Natural killer cell (primary cell): ENCODE measurements at regions not wholly inside any gene's neighbourhood (a gene's known extent, or its start where the extent isn't known, plus 50 kb on each side); places are given as distances from the start of the nearest gene placed in this dataset.

Source experiments
- ATAC-seq, 3 donors: fragments of 150-1000 bp in 2 of 3; fragments of 200-7000 bp in 1 of 3; cut with Tn5 transposase; 1 replicate in 1 of 3; 2 replicates in 2 of 3; pipeline ENCODE4 v1.10.0; 2021; ENCODE audit warnings: mild to moderate bottlenecking in 2 of 3, moderate library complexity in 2 of 3
- DNase-seq, 2 donors: peaks; one replicate each; pipeline versions ENCODE4 v3.0.0 to v3.0.0-alpha.2; 2013 to 2021; ENCODE audit warnings: mixed read lengths in 1 of 2
- H3K27ac ChIP-seq: one replicate; pipeline ENCODE4 v1.5.1; 2013; ENCODE audit warnings: mild to moderate bottlenecking, low read length
- H3K27me3 ChIP-seq: one replicate; pipeline ENCODE4 v1.6.1; 2013; ENCODE audit warnings: low read length; ENCODE audit not compliant: control insufficient read depth, insufficient read depth
- H3K36me3 ChIP-seq: one replicate; pipeline ENCODE4 v1.6.1; 2013; ENCODE audit warnings: low read length; ENCODE audit not compliant: control insufficient read depth, insufficient read depth
- H3K4me1 ChIP-seq: one replicate; pipeline ENCODE4 v1.6.1; 2013; ENCODE audit warnings: low read length; ENCODE audit not compliant: control insufficient read depth, insufficient read depth
- H3K4me3 ChIP-seq: one replicate; pipeline ENCODE4 v1.5.1; 2013; ENCODE audit warnings: low read length
- H3K9me3 ChIP-seq: one replicate; pipeline ENCODE4 v1.6.1; 2013; ENCODE audit warnings: low read length; ENCODE audit not compliant: control insufficient read depth, insufficient read depth
- H3K27ac Mint-ChIP-seq, 2 donors: one replicate each; pipeline ENCODE4 v1.8.0; 2022; ENCODE audit warnings: mild to moderate bottlenecking in 2 of 2, mixed read lengths in 2 of 2, moderate library complexity in 1 of 2
- H3K27me3 Mint-ChIP-seq, 2 donors: one replicate each; pipeline ENCODE4 v1.8.0; 2022; ENCODE audit warnings: low read depth in 2 of 2, mixed read lengths in 2 of 2
- H3K36me3 Mint-ChIP-seq: one replicate; pipeline ENCODE4 v1.8.0; 2022; ENCODE audit warnings: mixed read lengths
- H3K4me1 Mint-ChIP-seq, 2 donors: one replicate each; pipeline ENCODE4 v1.8.0; 2022; ENCODE audit warnings: mixed read lengths in 2 of 2
- H3K4me3 Mint-ChIP-seq: one replicate; pipeline ENCODE4 v1.8.0; 2022; ENCODE audit warnings: mild to moderate bottlenecking, moderate library complexity, mixed read lengths
- H3K9me3 Mint-ChIP-seq, 2 donors: one replicate each; pipeline ENCODE4 v1.8.0; 2022; ENCODE audit warnings: mixed read lengths in 2 of 2
- WGBS: methylation state at CpG from one replicate; pipeline ENCODE4 v1.1.7; 2013; ENCODE audit warnings: missing lambda C conversion rate; ENCODE audit not compliant: insufficient coverage; 5-methylcytosine and 5-hydroxymethylcytosine counted together
- intact Hi-C: fragments of 100-400 bp; cut with micrococcal nuclease; formaldehyde crosslinking; loops from one replicate; pipeline ENCODE4 v1.14.2; 2022
- TF ChIP-seq, protein P1 (sequence below): fragments of 200-600 bp; IDR thresholded peaks from one replicate; pipeline ENCODE4 v1.8.0; 2022; ENCODE audit warnings: antibody characterized with exemption

DNA sequence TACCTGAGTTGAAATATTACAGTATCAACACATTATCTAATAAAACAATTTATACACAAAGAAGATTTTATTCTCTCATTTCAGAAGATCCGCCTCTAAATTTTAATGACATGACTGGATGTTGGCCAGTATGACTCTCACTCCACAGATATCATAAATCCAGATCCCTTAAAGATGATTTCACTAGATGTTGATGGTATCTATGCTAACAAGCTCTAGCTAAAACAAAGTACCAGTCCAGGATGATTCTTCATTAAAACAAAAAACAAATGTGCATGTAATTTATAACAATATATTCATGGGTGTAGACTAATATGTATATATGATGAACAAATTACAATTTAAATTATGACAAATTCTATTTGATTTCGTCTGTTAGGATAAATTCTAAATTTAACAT, 708.4 kb downstream of the SATB2 start:
- H3K27ac ChIP-seq: no peak overlapping the region
- no peaks in the 10 kb centered on the region for H3K4me1 Mint-ChIP-seq
- H3K4me3 Mint-ChIP-seq: no peak overlapping the region
- H3K36me3 ChIP-seq: no peaks in the 10 kb centered on the region
- H3K9me3 ChIP-seq: no peaks in the 10 kb centered on the region
- intact Hi-C loops: no loop called here
- TF ChIP-seq, protein P1, sequence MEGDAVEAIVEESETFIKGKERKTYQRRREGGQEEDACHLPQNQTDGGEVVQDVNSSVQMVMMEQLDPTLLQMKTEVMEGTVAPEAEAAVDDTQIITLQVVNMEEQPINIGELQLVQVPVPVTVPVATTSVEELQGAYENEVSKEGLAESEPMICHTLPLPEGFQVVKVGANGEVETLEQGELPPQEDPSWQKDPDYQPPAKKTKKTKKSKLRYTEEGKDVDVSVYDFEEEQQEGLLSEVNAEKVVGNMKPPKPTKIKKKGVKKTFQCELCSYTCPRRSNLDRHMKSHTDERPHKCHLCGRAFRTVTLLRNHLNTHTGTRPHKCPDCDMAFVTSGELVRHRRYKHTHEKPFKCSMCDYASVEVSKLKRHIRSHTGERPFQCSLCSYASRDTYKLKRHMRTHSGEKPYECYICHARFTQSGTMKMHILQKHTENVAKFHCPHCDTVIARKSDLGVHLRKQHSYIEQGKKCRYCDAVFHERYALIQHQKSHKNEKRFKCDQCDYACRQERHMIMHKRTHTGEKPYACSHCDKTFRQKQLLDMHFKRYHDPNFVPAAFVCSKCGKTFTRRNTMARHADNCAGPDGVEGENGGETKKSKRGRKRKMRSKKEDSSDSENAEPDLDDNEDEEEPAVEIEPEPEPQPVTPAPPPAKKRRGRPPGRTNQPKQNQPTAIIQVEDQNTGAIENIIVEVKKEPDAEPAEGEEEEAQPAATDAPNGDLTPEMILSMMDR: no peak
- H3K36me3 Mint-ChIP-seq: no peaks in the 10 kb centered on the region
- H3K9me3 Mint-ChIP-seq: peaks cover 0 to 5% of the 10 kb centered on the region in 2 donors
- H3K27me3 Mint-ChIP-seq: no peaks in the 10 kb centered on the region
- H3K4me3 ChIP-seq: no peak overlapping the region
- no peak overlapping the region for H3K27ac Mint-ChIP-seq
- DNase-seq (no peak), ATAC-seq (no peak)
- whole genome bisulfite sequencing: 83% methylated on average over 1 of the region's 2 CpGs
- H3K27me3 ChIP-seq: no peaks in the 10 kb centered on the region
- H3K4me1 ChIP-seq: no peaks in the 10 kb centered on the region

DNA sequence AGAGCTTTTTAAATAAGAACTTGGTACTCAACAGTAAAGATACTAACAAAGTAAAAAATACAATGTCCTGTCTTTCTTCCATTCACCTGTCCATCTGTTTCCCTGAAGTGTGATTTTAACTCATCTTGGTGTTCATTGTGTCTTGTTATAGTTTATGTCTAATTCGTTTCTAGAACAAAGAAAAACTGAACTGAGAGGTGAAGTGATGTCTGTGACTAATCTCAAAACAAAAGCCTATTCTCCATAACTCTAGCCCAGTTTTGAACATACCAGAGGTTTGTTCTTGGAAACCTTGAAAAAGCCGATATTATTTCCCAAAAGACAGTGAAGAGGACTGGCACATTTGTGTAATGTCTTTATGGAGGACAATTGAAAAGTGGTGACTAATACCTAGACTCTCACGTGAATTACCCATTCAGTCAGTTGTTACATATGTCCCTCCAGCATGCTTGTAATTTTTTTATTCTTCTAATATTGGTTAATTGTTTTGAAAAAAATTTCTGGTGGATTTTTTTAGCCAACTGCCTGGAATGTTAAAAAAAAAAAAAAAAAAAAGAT, 725.8 kb downstream of the SATB2 start:
- H3K27me3 Mint-ChIP-seq: no peaks in the 10 kb centered on the region

DNA sequence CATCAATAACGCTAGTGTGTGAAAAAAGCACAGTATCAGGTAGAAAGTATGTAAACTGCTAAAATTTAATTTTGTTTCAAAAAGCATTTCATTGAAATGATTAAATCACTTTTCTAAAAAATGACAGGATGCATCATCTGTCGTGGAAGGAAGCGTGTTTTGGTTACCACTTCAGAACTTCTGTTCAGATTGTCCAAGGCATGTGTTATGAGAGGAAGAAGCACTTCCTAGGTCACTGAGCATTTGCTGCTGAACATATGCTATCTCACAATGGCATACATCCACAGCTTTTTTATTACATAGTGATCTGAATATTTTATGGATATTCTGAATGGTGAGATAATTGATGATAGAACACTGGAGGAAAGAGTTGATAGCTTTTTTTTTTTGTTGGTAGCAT, 737.5 kb downstream of the SATB2 start:
- Histone ChIP-seq H3K4me3 (no peak overlapping the region), H3K27ac (no peak overlapping the region), H3K27me3 (no peaks in the 10 kb centered on the region), H3K9me3 (no peaks in the 10 kb centered on the region), H3K36me3 (no peaks in the 10 kb centered on the region), H3K4me1 (no peaks in the 10 kb centered on the region)
- intact Hi-C loops: no loop called here
- ATAC-seq: no peak
- no peak for DNase-seq
- TF ChIP-seq, protein P1: no peak
- Mint-ChIP-seq H3K4me3 (no peak overlapping the region), H3K27ac (no peak overlapping the region), H3K36me3 (no peaks in the 10 kb centered on the region), H3K4me1 (no peaks in the 10 kb centered on the region), H3K27me3 (no peaks in the 10 kb centered on the region), H3K9me3 (peaks cover 4 to 9% of the 10 kb centered on the region in 2 donors)
- WGBS: 80% methylated on average over 1 of the region's 3 CpGs

More for the DNA sequence above, 725.8 kb downstream of the SATB2 start:
- no peaks in the 10 kb centered on the region for H3K27me3 ChIP-seq
- Mint-ChIP-seq H3K4me3 (no peak overlapping the region), H3K4me1 (no peaks in the 10 kb centered on the region), H3K27ac (no peak overlapping the region), H3K9me3 (peaks cover 4 to 13% of the 10 kb centered on the region in 2 donors), H3K36me3 (no peaks in the 10 kb centered on the region)
- ATAC-seq (no peak), DNase-seq (no peak)
- TF ChIP-seq, protein P1: no peak
- 50% methylated on average over 1 of the region's 3 CpGs for WGBS
- H3K4me1 ChIP-seq: no peaks in the 10 kb centered on the region
- H3K9me3 ChIP-seq: no peaks in the 10 kb centered on the region
- H3K36me3 ChIP-seq: no peaks in the 10 kb centered on the region
- H3K27ac ChIP-seq: no peak overlapping the region
- H3K4me3 ChIP-seq: no peak overlapping the region
- intact Hi-C loops: no loop called here

DNA sequence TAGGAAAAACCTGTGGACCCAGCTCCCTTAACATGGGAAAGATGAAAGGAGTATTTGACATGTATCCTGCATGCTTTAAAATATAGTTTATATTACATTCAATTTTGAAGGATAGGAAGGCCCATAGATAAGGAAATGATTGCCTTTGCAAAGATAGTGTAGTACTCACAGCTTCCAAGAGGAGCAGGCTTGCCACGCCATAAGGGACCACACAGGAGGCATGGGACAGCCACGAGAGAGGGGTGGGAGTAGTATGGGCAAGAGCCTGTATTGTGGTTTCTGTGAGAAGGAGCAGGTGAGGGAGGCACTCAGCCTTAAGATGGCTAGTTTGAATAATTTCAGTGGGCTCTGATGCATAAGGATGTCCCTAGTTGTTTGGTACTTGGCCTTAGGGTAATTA, 740.3 kb downstream of the SATB2 start:
- TF ChIP-seq, protein P1: no peak
- no peak for DNase-seq
- no peak overlapping the region for H3K4me3 Mint-ChIP-seq
- H3K9me3 Mint-ChIP-seq: peaks cover 0 to 4% of the 10 kb centered on the region in 2 donors
- no peaks in the 10 kb centered on the region for H3K36me3 Mint-ChIP-seq
- no peaks in the 10 kb centered on the region for H3K27me3 Mint-ChIP-seq
- H3K27ac Mint-ChIP-seq: no peak overlapping the region
- no peaks in the 10 kb centered on the region for H3K27me3 ChIP-seq
- no peaks in the 10 kb centered on the region for H3K36me3 ChIP-seq
- no peaks in the 10 kb centered on the region for H3K4me1 Mint-ChIP-seq
- 82% methylated on average over 2 of the region's 2 CpGs for WGBS
- ATAC-seq: no peak
- H3K9me3 ChIP-seq: no peaks in the 10 kb centered on the region
- intact Hi-C loops: no loop called here
- no peak overlapping the region for H3K4me3 ChIP-seq
- no peak overlapping the region for H3K27ac ChIP-seq
- no peaks in the 10 kb centered on the region for H3K4me1 ChIP-seq
